GM23338 (cell line): ENCODE measurements at regions not wholly inside any gene's neighbourhood (a gene's known extent, or its start where the extent isn't known, plus 50 kb on each side); places are given as distances from the start of the nearest gene placed in this dataset.

Experiments used
- ATAC-seq: fragments of 200-7000 bp; cut with Tn5 transposase; 3 replicates; pipeline ENCODE4 v1.9.1; 2020
- DNase-seq: peaks from one replicate; pipeline ENCODE4 v3.0.0-alpha.2; 2015; ENCODE audit warnings: low spot score
- H2AFZ ChIP-seq: fragments of 200-600 bp; sonication (generic); 2 replicates; pipeline ENCODE4 v1.8.0; 2016; ENCODE audit warnings: antibody characterized with exemption, mild to moderate bottlenecking, moderate library complexity
- H3F3A ChIP-seq: fragments of 200-600 bp; sonication (generic); replicated peaks from 2 replicates; pipeline ENCODE4 v1.8.0; 2017; ENCODE audit warnings: antibody characterized with exemption, mixed run types, low read depth
- H3K27ac ChIP-seq: fragments of 200-600 bp; sonication (generic); 2 replicates; pipeline ENCODE4 v1.6.1; 2016; ENCODE audit warnings: low read depth
- H3K27me3 ChIP-seq: fragments of 200-600 bp; sonication (generic); 2 replicates; pipeline ENCODE4 v1.8.0; 2016; ENCODE audit warnings: mild to moderate bottlenecking, mixed run types, moderate library complexity; ENCODE audit not compliant: insufficient read depth
- H3K36me3 ChIP-seq: fragments of 200-600 bp; sonication (generic); 2 replicates; pipeline ENCODE4 v1.8.0; 2016; ENCODE audit warnings: mild to moderate bottlenecking; ENCODE audit not compliant: insufficient read depth
- H3K4me1 ChIP-seq: fragments of 200-600 bp; sonication (generic); 2 replicates; pipeline ENCODE4 v1.8.0; 2016; ENCODE audit warnings: mild to moderate bottlenecking, moderate library complexity; ENCODE audit not compliant: insufficient read depth
- H3K4me2 ChIP-seq: fragments of 200-600 bp; sonication (generic); 2 replicates; pipeline ENCODE4 v1.7.1; 2017; ENCODE audit warnings: mixed run types
- H3K4me3 ChIP-seq: fragments of 200-600 bp; sonication (generic); 2 replicates; pipeline ENCODE4 v1.6.1; 2016; ENCODE audit warnings: mixed run types
- H3K79me2 ChIP-seq: fragments of 200-600 bp; sonication (generic); replicated peaks from 2 replicates; pipeline ENCODE4 v1.8.0; 2017; ENCODE audit warnings: mild to moderate bottlenecking; ENCODE audit not compliant: insufficient read depth
- H3K9me2 ChIP-seq: fragments of 200-600 bp; sonication (generic); 2 replicates; pipeline ENCODE4 v1.8.0; 2017; ENCODE audit not compliant: insufficient read depth
- H4K20me1 ChIP-seq: fragments of 200-600 bp; sonication (generic); replicated peaks from 2 replicates; pipeline ENCODE4 v1.8.0; 2017; ENCODE audit warnings: mild to moderate bottlenecking; ENCODE audit not compliant: insufficient read depth
- H3K27ac Mint-ChIP-seq: 2 replicates; pipeline ENCODE4 v1.8.0; 2020; ENCODE audit warnings: inconsistent platforms, mild to moderate bottlenecking, moderate library complexity, mixed read lengths
- H3K27me3 Mint-ChIP-seq: 3 replicates; pipeline ENCODE4 v1.8.0; 2022; ENCODE audit warnings: low read depth, mild to moderate bottlenecking, moderate library complexity, mixed read lengths, inconsistent platforms; ENCODE audit not compliant: insufficient read depth, poor library complexity
- H3K36me3 Mint-ChIP-seq: 3 replicates; pipeline ENCODE4 v1.8.0; 2021; ENCODE audit warnings: low read depth, mild to moderate bottlenecking, inconsistent platforms, moderate library complexity, mixed read lengths
- H3K4me1 Mint-ChIP-seq: 3 replicates; pipeline ENCODE4 v1.8.0; 2020; ENCODE audit warnings: mild to moderate bottlenecking, inconsistent platforms, mixed read lengths
- H3K4me3 Mint-ChIP-seq: 3 replicates; pipeline ENCODE4 v1.8.0; 2021; ENCODE audit warnings: moderate library complexity, mild to moderate bottlenecking, inconsistent platforms, mixed read lengths
- H3K9me3 Mint-ChIP-seq: 3 replicates; pipeline ENCODE4 v1.8.0; 2020; ENCODE audit warnings: moderate library complexity, mild to moderate bottlenecking, inconsistent platforms, mixed read lengths
- CREB1 ChIP-seq: fragments of 250-450 bp; sonication (Bioruptor Pico); IDR thresholded peaks from 2 replicates; pipeline ENCODE4 v1.5.0; 2020; ENCODE audit warnings: low read depth, mild to moderate bottlenecking, moderate library complexity
- CTCF ChIP-seq, 2 experiments: fragments of 200-600 bp in 1 of 2; sonication (generic) in 1 of 2; conservative IDR thresholded peaks; 2 replicates each; pipeline versions ENCODE4 v1.5.1 to v1.6.1; 2016 to 2017; ENCODE audit warnings: antibody characterized with exemption in 2 of 2, low read depth in 2 of 2, mild to moderate bottlenecking in 2 of 2, moderate library complexity in 1 of 2
- ETS1 ChIP-seq: IDR thresholded peaks from 2 replicates; pipeline ENCODE4 v1.6.1; 2016; ENCODE audit warnings: antibody characterized with exemption
- EZH2 ChIP-seq: fragments of 200-600 bp; sonication (generic); IDR thresholded peaks from one replicate; pipeline ENCODE4 v1.8.0; 2017; ENCODE audit warnings: antibody characterized with exemption, mild to moderate bottlenecking, low read depth; ENCODE audit not compliant: unreplicated experiment
- EZH2phosphoT487 ChIP-seq: fragments of 200-600 bp; sonication (generic); IDR thresholded peaks from one replicate; pipeline ENCODE4 v1.8.1; 2018; ENCODE audit warnings: antibody characterized with exemption; ENCODE audit not compliant: unreplicated experiment
- JUNB ChIP-seq: IDR thresholded peaks from one replicate; pipeline ENCODE4 v1.6.1; 2016; ENCODE audit warnings: antibody characterized with exemption; ENCODE audit not compliant: unreplicated experiment
- POLR2AphosphoS5 ChIP-seq: IDR thresholded peaks from 2 replicates; pipeline ENCODE4 v1.6.1; 2016; ENCODE audit warnings: antibody characterized with exemption, low read depth
- REST ChIP-seq: IDR thresholded peaks from one replicate; pipeline ENCODE4 v1.6.1; 2018; ENCODE audit warnings: antibody characterized with exemption; ENCODE audit not compliant: unreplicated experiment
- ZNF114 ChIP-seq: fragments of 250-450 bp; sonication (Bioruptor Pico); IDR thresholded peaks from 2 replicates; pipeline ENCODE4 v1.5.0; 2020; ENCODE audit warnings: mild to moderate bottlenecking, moderate library complexity
- ZNF331 ChIP-seq: fragments of 250-450 bp; sonication (Bioruptor Pico); IDR thresholded peaks from 2 replicates; pipeline ENCODE4 v1.5.0; 2020; ENCODE audit warnings: low read depth, mild to moderate bottlenecking, moderate library complexity

- no peak for TF ChIP-seq CTCF (conservative IDR thresholded peaks at IDR 0.05; ENCODE audit: low read depth in 2 of 2)
- TF ChIP-seq EZH2phosphoT487 = no peak
- TF ChIP-seq CREB1 = no peak
- TF ChIP-seq POLR2AphosphoS5 = no peak
- no peak for TF ChIP-seq ZNF114
- TF ChIP-seq REST = no peak
- TF ChIP-seq ETS1 = no peak
- no peak for TF ChIP-seq ZNF331 (CRISPR knock-in tag)
- no peak for TF ChIP-seq EZH2
- TF ChIP-seq JUNB = no peak
Measured at GRCh38 chr1:227451954-227452353, 111.4 kb upstream of the ZNF678 start (continued).

GRCh38 chr1:227451057-227451456, 112.3 kb upstream of the ZNF678 start:
- no peaks in the 10 kb centered on the region; the same call in 2 of the 3 replicates for H3K9me3 Mint-ChIP-seq
- TF ChIP-seq CTCF (conservative IDR thresholded peaks at IDR 0.05; ENCODE audit: low read depth in 2 of 2) (no peak), POLR2AphosphoS5 (no peak), EZH2phosphoT487 (no peak), ZNF114 (no peak), CREB1 (no peak), ZNF331 (CRISPR knock-in tag) (no peak), EZH2 (no peak), ETS1 (no peak)
- H3K36me3 ChIP-seq = no peaks in the 10 kb centered on the region
- no peak overlapping the region for H2AFZ ChIP-seq
- H3F3A ChIP-seq = no peaks in the 10 kb centered on the region
- no peaks in the 10 kb centered on the region for H3K4me1 ChIP-seq
- H3K4me3 ChIP-seq = no peak overlapping the region
- H3K27ac ChIP-seq = no peak overlapping the region
- H3K4me3 Mint-ChIP-seq = no peak overlapping the region
- H3K27ac Mint-ChIP-seq = no peak overlapping the region
- H3K4me2 ChIP-seq = no peak overlapping the region
- no peaks in the 10 kb centered on the region for H3K36me3 Mint-ChIP-seq
- no peaks in the 10 kb centered on the region for H3K9me2 ChIP-seq
- ATAC-seq (no peak), DNase-seq (no peak)
- no peaks in the 10 kb centered on the region for H3K27me3 ChIP-seq
- no peaks in the 10 kb centered on the region for H3K79me2 ChIP-seq
- H3K4me1 Mint-ChIP-seq = no peaks in the 10 kb centered on the region; the same call in 1 of the 3 replicates
- no peaks in the 10 kb centered on the region for H4K20me1 ChIP-seq
- H3K27me3 Mint-ChIP-seq = peaks cover 6% of the 10 kb centered on the region
